BLaER1 treated with 17β-estradiol and CSF1 and Interleukin-3, amounts not matched to agents 10 nM and 100 nM (cell line): ENCODE measurements at regions not wholly inside any gene's neighbourhood (a gene's known extent, or its start where the extent isn't known, plus 50 kb on each side); places are given as distances from the start of the nearest gene placed in this dataset.

Experiments used
- H3K27ac ChIP-seq, 11 experiments: shearing (Covaris generic); formaldehyde crosslinking; 2 replicates each; pipeline ENCODE4 v1.8.1; 2022
- H3K27me3 ChIP-seq, 11 experiments: shearing (Covaris generic); formaldehyde crosslinking; 2 replicates each; pipeline ENCODE4 v1.8.1; 2022
- H3K36me3 ChIP-seq, 11 experiments: shearing (Covaris generic); formaldehyde crosslinking; 2 replicates each; pipeline ENCODE4 v1.8.1; 2022
- H3K4me1 ChIP-seq, 10 experiments: shearing (Covaris generic); formaldehyde crosslinking; 2 replicates each; pipeline ENCODE4 v1.8.1; 2022
- H3K4me2 ChIP-seq, 11 experiments: shearing (Covaris generic); formaldehyde crosslinking; 2 replicates each; pipeline ENCODE4 v1.8.1; 2022
- H3K4me3 ChIP-seq, 10 experiments: shearing (Covaris generic); formaldehyde crosslinking; 2 replicates each; pipeline ENCODE4 v1.8.1; 2022
- H3K9ac ChIP-seq, 11 experiments: shearing (Covaris generic); formaldehyde crosslinking; 2 replicates each; pipeline ENCODE4 v1.8.1; 2022
- H3K9me3 ChIP-seq, 11 experiments: shearing (Covaris generic); formaldehyde crosslinking; replicated peaks in 1 of 11; 2 replicates each; pipeline ENCODE4 v1.8.1; 2022
- H4K20me1 ChIP-seq, 11 experiments: shearing (Covaris generic); formaldehyde crosslinking; 2 replicates each; pipeline ENCODE4 v1.8.1; 2022
- Cebpa-rat ChIP-seq, 11 experiments: shearing (Covaris generic); IDR thresholded peaks; 2 replicates each; pipeline ENCODE4 v1.8.1; 2022

- H3K4me2 ChIP-seq, result peak overlapping the region in 4 of 11 experiments; percentile 74 to 86 (median 82); a peak in 7 of 22 replicates
- no peak overlapping the region for H3K4me3 ChIP-seq
- H3K9ac ChIP-seq, result no peak overlapping the region
- no peak for TF ChIP-seq Cebpa-rat (IDR thresholded peaks at IDR 0.05)
- H3K9me3 ChIP-seq, result peaks cover 0 to 8% (median 0%) of the 10 kb centered on the region in 11 experiments; a peak in 3 of 22 replicates
- H3K27ac ChIP-seq, result peak overlapping the region in 5 of 11 experiments; percentile 3 to 67 (median 37); a peak in 6 of 22 replicates
- no peaks in the 10 kb centered on the region for H3K27me3 ChIP-seq
- no peaks in the 10 kb centered on the region for H4K20me1 ChIP-seq
- peaks cover 0 to 38% (median 0%) of the 10 kb centered on the region in 11 experiments; a peak in 4 of 22 replicates for H3K36me3 ChIP-seq
- peaks cover 12 to 47% (median 34%) of the 10 kb centered on the region in 10 experiments; a peak in 17 of 20 replicates for H3K4me1 ChIP-seq
These were observed 504.4 kb upstream of the WWC1 start for GRCh38 chr5:167786871-167787578.

GRCh38 chr5:167790045-167790444 lies 501.4 kb upstream of the WWC1 start:
- peaks cover 3 to 28% (median 13%) of the 10 kb centered on the region in 10 experiments; a peak in 17 of 20 replicates for H3K4me1 ChIP-seq
- no peak for TF ChIP-seq Cebpa-rat (IDR thresholded peaks at IDR 0.05)
- H4K20me1 ChIP-seq, result no peaks in the 10 kb centered on the region
- H3K36me3 ChIP-seq, result peaks cover 0 to 35% (median 0%) of the 10 kb centered on the region in 11 experiments; a peak in 4 of 22 replicates
- H3K27me3 ChIP-seq, result no peaks in the 10 kb centered on the region
- H3K9ac ChIP-seq, result no peak overlapping the region
- 0 out of 22 replicates have a peak, but pooled peaks cover 0 to 4% (median 0%) of the 10 kb centered on the region in 11 experiments for H3K9me3 ChIP-seq
- H3K27ac ChIP-seq, result no peak overlapping the region
- H3K4me3 ChIP-seq, result no peak overlapping the region
- no peak overlapping the region for H3K4me2 ChIP-seq

- Histone ChIP-seq H3K9ac (no peak overlapping the region), H3K9me3 (0 out of 22 replicates have a peak, but pooled peaks cover 0 to 4% (median 0%) of the 10 kb centered on the region in 11 experiments), H3K36me3 (peaks cover 0 to 35% (median 0%) of the 10 kb centered on the region in 11 experiments; a peak in 4 of 22 replicates), H3K27me3 (no peaks in the 10 kb centered on the region), H3K4me3 (no peak overlapping the region), H3K27ac (no peak overlapping the region), H3K4me2 (no peak overlapping the region), H4K20me1 (no peaks in the 10 kb centered on the region), H3K4me1 (peaks cover 0 to 22% (median 8%) of the 10 kb centered on the region in 10 experiments; a peak in 14 of 20 replicates)
- no peak for TF ChIP-seq Cebpa-rat (IDR thresholded peaks at IDR 0.05)
These were observed 500.8 kb upstream of the WWC1 start for GRCh38 chr5:167790462-167791260.

GRCh38 chr5:167792514-167792913 lies 498.9 kb upstream of the WWC1 start:
- Histone ChIP-seq H3K4me2 (no peak overlapping the region), H3K9me3 (0 out of 22 replicates have a peak, but pooled peaks cover 0 to 4% (median 0%) of the 10 kb centered on the region in 11 experiments), H3K4me1 (peaks cover 0 to 10% (median 0%) of the 10 kb centered on the region in 10 experiments; a peak in 4 of 20 replicates), H3K9ac (no peak overlapping the region), H3K27ac (no peak overlapping the region), H3K4me3 (no peak overlapping the region), H3K27me3 (no peaks in the 10 kb centered on the region), H4K20me1 (no peaks in the 10 kb centered on the region), H3K36me3 (peaks cover 0 to 40% (median 0%) of the 10 kb centered on the region in 11 experiments; a peak in 5 of 22 replicates)
- TF ChIP-seq Cebpa-rat (IDR thresholded peaks at IDR 0.05), result no peak

DNA sequence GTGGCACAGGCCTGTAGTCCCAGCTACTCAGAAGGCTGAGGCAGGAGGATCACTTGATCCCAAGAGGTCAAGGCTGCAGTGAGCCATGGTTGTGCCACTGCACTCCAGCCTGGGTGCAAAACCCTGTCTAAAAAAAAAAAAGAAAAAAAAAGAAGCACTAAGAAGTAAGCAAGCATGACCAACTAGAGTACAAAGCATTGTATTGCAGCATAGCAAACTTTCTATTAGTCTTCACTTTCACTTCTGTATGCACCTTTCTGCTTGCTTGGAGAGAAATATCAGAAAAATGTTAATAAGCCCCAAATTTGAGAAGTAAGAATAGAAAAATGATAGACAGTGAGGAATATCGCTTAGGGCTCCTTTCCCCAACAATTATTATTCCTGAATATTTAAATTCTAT lies 497.7 kb upstream of the WWC1 start:
- Histone ChIP-seq H3K4me3 (no peak overlapping the region), H3K9me3 (0 out of 22 replicates have a peak, but pooled peaks cover 0 to 3% (median 0%) of the 10 kb centered on the region in 11 experiments)

DNA sequence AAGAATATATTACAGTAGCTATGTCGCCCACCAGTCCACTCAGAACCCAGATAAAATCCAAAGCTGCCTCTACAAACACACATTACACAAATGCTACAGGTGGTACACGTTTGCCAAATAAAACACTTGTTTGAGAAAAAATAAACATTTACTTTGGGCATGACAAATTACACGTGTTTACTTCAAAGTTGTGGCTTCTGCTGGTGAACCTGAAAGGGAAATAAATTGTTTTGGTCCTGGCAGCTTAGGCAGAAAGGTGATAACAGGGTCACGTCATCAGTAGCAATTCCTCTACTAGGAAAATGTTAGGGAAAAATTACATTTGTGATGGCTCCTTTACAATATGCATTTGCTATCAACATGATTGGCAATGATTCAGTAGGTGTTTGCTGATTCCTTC lies 497.3 kb upstream of the WWC1 start:
- TF ChIP-seq Cebpa-rat (IDR thresholded peaks at IDR 0.05), result no peak
- H3K27ac ChIP-seq, result no peak overlapping the region
- no peak overlapping the region for H3K9ac ChIP-seq
- H3K4me1 ChIP-seq, result peaks cover 0 to 26% (median 2%) of the 10 kb centered on the region in 10 experiments; a peak in 6 of 20 replicates
- no peaks in the 10 kb centered on the region for H4K20me1 ChIP-seq
- H3K4me2 ChIP-seq, result no peak overlapping the region; a peak in 1 of 22 replicates
- H3K27me3 ChIP-seq, result no peaks in the 10 kb centered on the region
- peaks cover 0 to 44% (median 0%) of the 10 kb centered on the region in 11 experiments; a peak in 10 of 22 replicates for H3K36me3 ChIP-seq
- H3K9me3 ChIP-seq, result no peaks in the 10 kb centered on the region
- no peak overlapping the region for H3K4me3 ChIP-seq

More for the DNA sequence above, 497.7 kb upstream of the WWC1 start:
- no peaks in the 10 kb centered on the region for H4K20me1 ChIP-seq
- H3K36me3 ChIP-seq, result peaks cover 0 to 44% (median 0%) of the 10 kb centered on the region in 11 experiments; a peak in 9 of 22 replicates
- no peak for TF ChIP-seq Cebpa-rat (IDR thresholded peaks at IDR 0.05)
- H3K4me2 ChIP-seq, result peak overlapping the region in 4 of 11 experiments; percentile 21 to 44 (median 27); a peak in 5 of 22 replicates
- no peak overlapping the region for H3K9ac ChIP-seq
- peaks cover 0 to 22% (median under 1%) of the 10 kb centered on the region in 10 experiments; a peak in 6 of 20 replicates for H3K4me1 ChIP-seq
- no peak overlapping the region for H3K27ac ChIP-seq
- no peaks in the 10 kb centered on the region for H3K27me3 ChIP-seq

DNA sequence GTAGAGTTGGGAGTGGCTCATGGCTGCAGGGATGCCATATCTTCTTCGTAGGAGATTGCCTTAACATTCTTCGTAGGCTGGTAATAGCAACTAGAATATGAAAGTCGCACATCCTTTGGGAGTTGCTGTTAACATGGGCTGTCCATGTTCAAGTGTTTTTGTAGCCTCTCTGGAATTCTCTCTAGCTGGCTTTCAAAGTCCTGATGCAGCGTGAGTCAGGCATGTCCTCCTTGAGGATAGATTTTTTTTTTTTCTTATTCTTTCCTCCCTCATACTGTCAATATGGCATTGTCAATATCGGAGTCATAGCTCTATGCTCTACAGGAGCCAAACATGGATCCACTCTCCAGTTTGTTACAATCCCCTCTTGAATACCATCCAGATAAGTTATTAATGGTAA lies 494.8 kb upstream of the WWC1 start:
- H4K20me1 ChIP-seq, result no peaks in the 10 kb centered on the region
- no peak overlapping the region for H3K27ac ChIP-seq
- H3K9me3 ChIP-seq, result no peaks in the 10 kb centered on the region
- no peak overlapping the region for H3K9ac ChIP-seq
- no peak for TF ChIP-seq Cebpa-rat (IDR thresholded peaks at IDR 0.05)
- peaks cover 0 to 27% (median 2%) of the 10 kb centered on the region in 10 experiments; a peak in 6 of 20 replicates for H3K4me1 ChIP-seq
- no peak overlapping the region for H3K4me2 ChIP-seq
- H3K27me3 ChIP-seq, result no peaks in the 10 kb centered on the region
- H3K36me3 ChIP-seq, result peaks cover 0 to 47% (median 0%) of the 10 kb centered on the region in 11 experiments; a peak in 10 of 22 replicates
- no peak overlapping the region for H3K4me3 ChIP-seq

DNA sequence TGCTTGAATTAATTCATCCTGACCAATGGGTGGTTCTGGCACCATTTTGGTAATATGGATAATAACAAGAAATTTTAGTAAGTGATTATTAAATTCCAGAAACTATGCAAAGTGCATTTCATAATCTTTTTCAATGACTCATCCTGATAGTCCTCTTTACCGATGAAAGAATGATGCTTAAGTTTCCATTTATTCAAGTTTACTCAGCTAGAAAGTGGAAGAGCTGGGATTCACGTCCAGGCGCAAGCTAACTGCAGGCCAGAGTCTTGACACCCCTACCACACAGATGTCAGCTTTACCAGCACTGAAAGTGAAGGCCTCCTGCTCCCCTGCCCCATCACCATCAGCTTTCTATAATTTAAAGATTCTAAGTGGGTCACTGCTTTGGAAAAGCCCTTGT lies 493.5 kb upstream of the WWC1 start:
- Histone ChIP-seq H3K9me3 (no peaks in the 10 kb centered on the region), H4K20me1 (no peaks in the 10 kb centered on the region), H3K4me2 (peak overlapping the region in 3 of 11 experiments; percentile 24 to 78 (median 66); a peak in 6 of 22 replicates), H3K9ac (no peak overlapping the region; a peak in 1 of 22 replicates), H3K27ac (peak overlapping the region in 2 of 11 experiments; percentile 1 to 6; a peak in 2 of 22 replicates), H3K36me3 (peaks cover 0 to 45% (median 0%) of the 10 kb centered on the region in 11 experiments; a peak in 10 of 22 replicates), H3K27me3 (no peaks in the 10 kb centered on the region), H3K4me1 (peaks cover 0 to 27% (median 2%) of the 10 kb centered on the region in 10 experiments; a peak in 6 of 20 replicates), H3K4me3 (no peak overlapping the region)
- no peak for TF ChIP-seq Cebpa-rat (IDR thresholded peaks at IDR 0.05)
